ENCODE measurements at regions not wholly inside any gene's neighbourhood (a gene's known extent, or its start where the extent isn't known, plus 50 kb on each side); places are given as distances from the start of the nearest gene placed in this dataset.

- DNase-seq: no peak
These were observed 280.6 kb downstream of the TTLL7 start for GRCh38 chr1:83718338-83718737.

DNA sequence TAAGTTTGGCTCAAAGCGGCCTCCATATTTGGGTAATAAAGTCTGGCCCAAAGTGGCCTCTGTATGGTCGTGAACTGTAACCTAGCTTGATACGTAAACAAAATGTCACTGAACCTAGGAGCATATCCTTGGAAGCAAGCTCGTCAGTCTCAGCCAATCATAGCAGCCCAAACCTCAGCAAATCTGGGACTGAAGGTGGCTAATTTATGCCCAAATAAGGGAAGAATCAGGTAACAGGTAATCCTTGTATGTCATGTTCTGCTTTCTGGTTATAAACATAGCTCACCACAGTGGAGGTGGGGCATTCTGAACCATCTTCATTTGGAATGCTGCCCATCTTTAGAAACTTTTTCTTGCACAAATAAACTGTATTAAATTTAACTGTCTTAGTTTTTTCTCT, 281.1 kb downstream of the TTLL7 start:
- no peak for DNase-seq

- no peak for DNase-seq
These were observed 282.3 kb downstream of the TTLL7 start for GRCh38 chr1:83716641-83717040.

DNA sequence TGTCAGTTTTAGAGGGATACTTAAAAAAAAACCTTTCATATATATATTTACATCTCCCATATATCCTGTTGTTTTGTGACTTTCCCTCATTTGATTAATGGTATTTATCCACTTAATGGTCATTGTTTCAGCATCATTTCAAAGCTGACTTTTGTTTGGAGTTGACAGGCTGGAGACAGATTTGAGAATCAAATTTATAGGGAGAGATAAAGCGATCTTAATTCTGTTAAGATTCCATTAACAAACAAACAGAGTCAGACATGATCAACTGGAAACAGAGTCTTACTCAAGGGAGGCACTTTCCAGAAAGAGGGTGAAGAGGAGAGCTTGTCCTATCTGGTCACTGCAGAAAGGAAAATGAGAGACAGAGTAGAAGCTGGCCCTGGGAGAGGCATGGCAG, 283.4 kb downstream of the TTLL7 start:
- DNase-seq: no peak

DNA sequence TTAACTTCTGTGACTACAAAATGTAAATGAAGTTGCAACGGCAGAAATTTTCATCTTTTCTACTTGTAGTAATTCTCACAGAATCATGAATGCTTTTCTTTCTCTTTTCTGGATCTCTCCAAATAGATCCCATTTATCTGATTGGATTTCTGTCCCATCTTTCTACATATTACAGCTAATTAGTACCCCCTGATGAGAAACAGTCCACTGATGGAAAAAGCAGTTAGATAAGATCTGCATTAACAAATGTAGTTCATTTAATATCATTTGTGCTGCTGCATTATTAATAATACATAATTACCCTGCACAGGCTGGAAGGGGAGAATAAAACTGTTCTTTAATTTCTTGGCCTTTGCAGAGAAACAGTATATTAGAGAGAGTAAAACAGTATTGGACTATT, 289.3 kb downstream of the TTLL7 start:
- DNase-seq: no peak

GRCh38 chr1:83706354-83706938, 292.5 kb downstream of the TTLL7 start:
- no peak for DNase-seq

- no peak for DNase-seq
These were observed 293.8 kb downstream of the TTLL7 start for GRCh38 chr1:83705091-83705490.

GRCh38 chr1:83704350-83704749, 294.6 kb downstream of the TTLL7 start:
- DNase-seq: no peak

GRCh38 chr1:83702356-83702755, 296.6 kb downstream of the TTLL7 start:
- DNase-seq: no peak

GRCh38 chr1:83701355-83701754, 297.6 kb downstream of the TTLL7 start:
- DNase-seq: no peak

- DNase-seq: no peak
These were observed 300.3 kb downstream of the TTLL7 start for GRCh38 chr1:83698644-83699043.

- no peak for DNase-seq
These were observed 301.0 kb downstream of the TTLL7 start for GRCh38 chr1:83697961-83698360.

- DNase-seq: no peak
These were observed 301.7 kb downstream of the TTLL7 start for GRCh38 chr1:83697220-83697619.

GRCh38 chr1:83694449-83694848, 304.5 kb downstream of the TTLL7 start:
- no peak for DNase-seq

GRCh38 chr1:83693427-83694126, 305.4 kb downstream of the TTLL7 start:
- peak; percentile 58 for DNase-seq

DNA sequence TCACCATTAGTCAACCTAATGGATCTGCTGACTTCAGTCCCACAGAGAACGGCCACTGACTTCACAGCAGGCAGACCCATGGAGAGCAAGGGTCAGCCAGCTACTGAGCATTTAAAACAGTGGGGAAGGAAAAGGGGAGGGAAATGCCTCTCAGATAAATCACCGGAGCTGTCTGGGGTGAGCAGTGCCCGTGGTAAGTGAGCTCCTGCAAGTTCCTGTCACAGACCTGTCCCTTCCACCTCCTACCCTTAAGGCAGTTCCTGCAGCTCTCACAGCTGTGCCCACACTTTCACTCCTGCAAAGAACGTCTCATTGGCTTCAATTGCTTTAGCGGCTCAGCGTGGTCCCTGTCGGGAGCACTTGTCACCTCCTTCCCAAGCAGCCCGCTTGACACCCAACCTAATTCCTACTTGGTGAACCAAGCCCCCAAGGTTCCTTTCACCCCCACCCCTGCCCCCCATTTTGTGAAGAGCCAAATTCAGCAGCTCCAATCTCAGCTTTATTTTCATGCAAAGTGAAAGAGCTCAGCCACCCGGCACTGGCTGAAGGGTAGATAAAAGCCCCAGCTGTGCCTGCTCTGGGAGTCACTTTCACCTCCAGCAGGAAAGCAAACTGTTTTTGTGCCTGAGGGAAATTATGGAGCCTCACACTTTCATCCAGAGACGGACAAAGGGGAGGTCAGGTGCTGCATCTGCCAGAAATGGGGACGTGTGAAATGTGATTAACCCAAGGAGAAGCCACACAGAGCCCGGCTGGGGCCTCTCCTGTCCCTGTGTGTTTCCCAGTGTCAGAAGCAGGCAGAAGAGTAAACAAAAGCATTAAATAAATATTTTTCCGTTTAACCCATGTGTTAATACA, 306.2 kb downstream of the TTLL7 start:
- DNase-seq: peak; percentile 72

GRCh38 chr1:83691953-83692500, 306.9 kb downstream of the TTLL7 start:
- no peak for DNase-seq

DNA sequence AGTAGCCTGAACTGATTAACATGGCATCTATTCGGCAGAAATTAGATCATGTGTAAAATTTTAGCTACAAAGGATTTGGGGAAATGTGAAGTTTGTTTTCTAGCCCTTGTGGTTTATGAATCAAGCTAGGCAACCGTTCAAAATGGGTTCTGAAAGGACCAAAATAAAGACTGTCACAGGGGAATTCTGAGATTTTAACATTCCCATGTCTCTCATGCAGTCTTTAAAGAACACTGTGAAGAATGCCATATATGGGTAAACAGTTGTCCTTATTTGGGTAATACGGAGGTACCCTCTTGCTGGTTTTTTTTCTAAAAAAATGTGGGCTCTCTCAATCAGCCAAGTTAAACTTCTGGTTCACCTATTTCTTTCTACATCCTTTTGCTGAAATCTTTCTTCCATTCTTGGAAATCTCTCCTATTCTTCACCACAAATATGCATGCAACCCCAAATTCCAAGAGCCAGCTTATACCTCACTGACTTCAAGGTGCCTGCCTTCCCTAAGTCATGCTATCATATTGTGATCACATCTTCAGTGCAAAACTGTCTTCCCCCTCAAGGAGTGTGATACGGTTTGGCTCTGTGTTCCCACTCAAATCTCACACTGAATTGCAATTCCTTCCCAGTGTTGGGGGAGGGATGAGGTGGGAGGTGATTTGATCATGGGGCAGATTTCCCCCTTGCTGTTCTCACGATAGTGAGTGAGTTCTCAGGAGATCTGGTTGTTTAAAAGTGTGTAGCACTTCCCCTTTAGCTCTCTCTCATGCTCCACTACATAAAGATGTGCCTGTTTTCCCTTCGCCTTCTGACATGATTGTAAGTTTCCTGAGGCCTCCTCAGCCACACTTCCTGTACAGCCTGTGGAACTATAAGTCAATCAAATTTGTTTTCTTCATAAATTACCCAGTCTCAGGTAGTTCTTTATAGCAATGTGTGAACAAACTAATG, 308.7 kb downstream of the TTLL7 start:
- no peak for DNase-seq

DNA sequence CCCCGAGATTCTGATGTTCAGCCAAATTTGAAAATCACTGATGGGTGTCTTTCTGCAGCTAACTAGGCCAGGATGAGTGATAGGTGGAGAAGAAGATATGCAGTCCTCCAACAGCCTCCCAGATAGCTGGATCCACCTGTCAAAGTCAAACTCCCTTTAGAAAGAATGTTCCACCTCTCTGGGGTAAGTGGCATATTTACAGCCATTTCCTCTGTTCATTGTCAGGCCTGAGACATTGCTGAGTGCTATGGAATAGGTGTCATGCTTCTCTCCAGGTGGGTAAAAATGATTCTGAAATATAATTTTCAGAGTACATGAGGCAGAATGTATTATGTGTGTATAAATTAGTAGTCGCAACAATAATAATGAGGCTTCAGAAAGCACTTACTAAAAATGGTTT, 316.8 kb downstream of the TTLL7 start:
- no peak for DNase-seq

DNA sequence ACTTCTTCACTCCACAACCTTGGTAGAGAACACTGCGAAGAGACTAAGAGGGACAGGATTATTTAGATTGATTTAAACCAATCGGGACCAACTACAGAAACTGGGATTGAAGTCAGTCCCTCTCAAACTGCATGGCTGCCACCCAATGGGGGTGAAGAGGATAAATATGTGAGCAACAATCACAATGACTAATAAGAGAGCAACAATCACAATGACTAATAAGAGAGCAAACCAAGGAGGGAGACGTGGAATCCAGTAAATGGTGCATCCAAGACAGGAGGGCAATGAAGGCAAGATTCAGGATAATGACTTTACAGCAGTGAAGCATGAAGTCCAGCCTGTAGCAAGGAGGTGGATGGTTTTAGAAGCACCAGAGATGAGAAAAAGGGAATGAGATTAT, 322.8 kb downstream of the TTLL7 start:
- DNase-seq: no peak

GRCh38 chr1:83673312-83673711, 325.6 kb downstream of the TTLL7 start:
- no peak for DNase-seq

- DNase-seq: no peak
These were observed 327.3 kb downstream of the TTLL7 start for GRCh38 chr1:83671586-83671985.

All from NCI-H748 treated with DMSO at 0.1 percent for 48 hours (cell line).